Loucy (cell line): ENCODE measurements at regions not wholly inside any gene's neighbourhood (a gene's known extent, or its start where the extent isn't known, plus 50 kb on each side); places are given as distances from the start of the nearest gene placed in this dataset.

Experiments
- H2AFZ ChIP-seq: fragments of 200-600 bp; sonication (generic); 2 replicates; pipeline ENCODE4 v1.6.0; 2016; ENCODE audit warnings: antibody characterized with exemption, mild to moderate bottlenecking, low read length, moderate library complexity
- H3F3A ChIP-seq: fragments of 200-600 bp; 2 replicates; pipeline ENCODE4 v1.6.0; 2016; ENCODE audit warnings: antibody characterized with exemption, low read depth, mild to moderate bottlenecking
- H3K27me3 ChIP-seq: fragments of 200-600 bp; sonication (generic); 2 replicates; pipeline ENCODE4 v1.6.1; 2014; ENCODE audit warnings: low read length, mild to moderate bottlenecking; ENCODE audit not compliant: insufficient read depth, poor library complexity, severe bottlenecking
- H3K36me3 ChIP-seq: fragments of 200-600 bp; sonication (generic); 2 replicates; pipeline ENCODE4 v1.6.1; 2016; ENCODE audit warnings: low read length; ENCODE audit not compliant: insufficient read depth
- H3K4me1 ChIP-seq: fragments of 200-600 bp; sonication (generic); 2 replicates; pipeline ENCODE4 v1.5.1; 2014; ENCODE audit warnings: low read length, mild to moderate bottlenecking; ENCODE audit not compliant: insufficient read depth, poor library complexity, severe bottlenecking
- H3K4me2 ChIP-seq: fragments of 200-600 bp; sonication (generic); 2 replicates; pipeline ENCODE4 v1.6.0; 2014; ENCODE audit warnings: antibody characterized with exemption, low read length, low read depth, mild to moderate bottlenecking; ENCODE audit not compliant: poor library complexity, severe bottlenecking
- H3K4me3 ChIP-seq: fragments of 200-600 bp; sonication (generic); 2 replicates; pipeline ENCODE4 v1.5.1; 2014; ENCODE audit warnings: low read length, mild to moderate bottlenecking, mixed read lengths; ENCODE audit not compliant: poor library complexity, severe bottlenecking
- H3K79me2 ChIP-seq: fragments of 200-600 bp; sonication (generic); 2 replicates; pipeline ENCODE4 v1.6.1; 2014; ENCODE audit warnings: low read length; ENCODE audit not compliant: insufficient read depth
- H3K9ac ChIP-seq: fragments of 200-600 bp; sonication (generic); 2 replicates; pipeline ENCODE4 v1.6.0; 2014; ENCODE audit warnings: mild to moderate bottlenecking, low read depth, low read length, moderate library complexity; ENCODE audit not compliant: poor library complexity, severe bottlenecking
- H3K9me2 ChIP-seq: fragments of 200-600 bp; sonication (generic); replicated peaks from 2 replicates; pipeline ENCODE4 v1.6.1; 2016; ENCODE audit warnings: low read depth, low read length, mixed read lengths
- H3K9me3 ChIP-seq: fragments of 200-600 bp; sonication (generic); 2 replicates; pipeline ENCODE4 v1.6.1; 2014; ENCODE audit warnings: mild to moderate bottlenecking, antibody characterized with exemption, low read length, low read depth; ENCODE audit not compliant: insufficient read depth
- H4K20me1 ChIP-seq: fragments of 200-600 bp; sonication (generic); 2 replicates; pipeline ENCODE4 v1.6.0; 2014; ENCODE audit warnings: antibody characterized with exemption, low read length, mild to moderate bottlenecking; ENCODE audit not compliant: insufficient read depth, poor library complexity, severe bottlenecking
- CTCF ChIP-seq: fragments of 200-600 bp; sonication (generic); conservative IDR thresholded peaks from 2 replicates; pipeline ENCODE4 v1.5.1; 2014; ENCODE audit warnings: mild to moderate bottlenecking, antibody characterized with exemption, low read length
- EZH2phosphoT487 ChIP-seq: fragments of 200-600 bp; IDR thresholded peaks from 2 replicates; pipeline ENCODE4 v1.6.1; 2018; ENCODE audit warnings: antibody characterized with exemption, mild to moderate bottlenecking, moderate library complexity, borderline replicate concordance

GRCh38 chr3:150248116-150248887, 159.8 kb upstream of the TSC22D2 start:
- Histone ChIP-seq H4K20me1 (no peaks in the 10 kb centered on the region), H3K9me2 (no peaks in the 10 kb centered on the region), H3K36me3 (no peaks in the 10 kb centered on the region), H3K79me2 (no peaks in the 10 kb centered on the region), H3K27me3 (no peaks in the 10 kb centered on the region), H2AFZ (no peak overlapping the region), H3F3A (no peaks in the 10 kb centered on the region), H3K4me3 (no peak overlapping the region), H3K9ac (no peak overlapping the region), H3K4me2 (no peak overlapping the region), H3K9me3 (no peaks in the 10 kb centered on the region), H3K4me1 (peaks cover 14% of the 10 kb centered on the region)
- no peak for TF ChIP-seq CTCF

- H3K27me3 ChIP-seq, result no peaks in the 10 kb centered on the region
- H3K79me2 ChIP-seq, result no peaks in the 10 kb centered on the region
- no peak overlapping the region for H3K9ac ChIP-seq
- no peak for TF ChIP-seq EZH2phosphoT487
- no peak for TF ChIP-seq CTCF
- H4K20me1 ChIP-seq, result no peaks in the 10 kb centered on the region
- no peak overlapping the region for H3K4me2 ChIP-seq
- H3F3A ChIP-seq, result no peaks in the 10 kb centered on the region
- no peak overlapping the region for H3K4me3 ChIP-seq
- H3K36me3 ChIP-seq, result no peaks in the 10 kb centered on the region
- H3K9me2 ChIP-seq, result no peaks in the 10 kb centered on the region
- H3K4me1 ChIP-seq, result peaks cover 12% of the 10 kb centered on the region
- no peak overlapping the region for H2AFZ ChIP-seq
- no peaks in the 10 kb centered on the region for H3K9me3 ChIP-seq
These were observed 160.7 kb upstream of the TSC22D2 start for GRCh38 chr3:150247441-150247840.

- H3K4me2 ChIP-seq, result no peak overlapping the region
- no peak overlapping the region for H2AFZ ChIP-seq
- no peaks in the 10 kb centered on the region for H3K9me2 ChIP-seq
- H3K4me3 ChIP-seq, result no peak overlapping the region
- no peaks in the 10 kb centered on the region for H3K4me1 ChIP-seq
- no peaks in the 10 kb centered on the region for H3K36me3 ChIP-seq
- H4K20me1 ChIP-seq, result no peaks in the 10 kb centered on the region
- no peak for TF ChIP-seq EZH2phosphoT487
- TF ChIP-seq CTCF, result no peak
- H3F3A ChIP-seq, result no peaks in the 10 kb centered on the region
- no peaks in the 10 kb centered on the region for H3K79me2 ChIP-seq
- H3K9ac ChIP-seq, result no peak overlapping the region
- H3K27me3 ChIP-seq, result no peaks in the 10 kb centered on the region
- no peaks in the 10 kb centered on the region for H3K9me3 ChIP-seq
These were observed 164.6 kb upstream of the TSC22D2 start for GRCh38 chr3:150243466-150243865.
